Right atrium auricular region (tissue), 2 donors: ENCODE measurements at regions not wholly inside any gene's neighbourhood (a gene's known extent, or its start where the extent isn't known, plus 50 kb on each side); places are given as distances from the start of the nearest gene placed in this dataset.

ENCODE experiments used
- DNase-seq: peaks from one replicate; pipeline ENCODE4 v3.0.0-alpha.2; 2019; ENCODE audit warnings: low spot score
- H3K27ac ChIP-seq, 2 donors: fragments of 200-600 bp; sonication (generic); 1 replicate in 1 of 2; 2 replicates in 1 of 2; pipeline ENCODE4 v1.5.1; 2016 to 2019
- H3K27me3 ChIP-seq, 2 donors: fragments of 200-600 bp; sonication (generic); one replicate each; pipeline versions ENCODE4 v1.5.1 to v1.6.0; 2017 to 2019
- H3K36me3 ChIP-seq: fragments of 200-600 bp; sonication (generic); one replicate; pipeline ENCODE4 v1.5.1; 2016
- H3K4me1 ChIP-seq, 2 donors: fragments of 200-600 bp; sonication (generic); one replicate each; pipeline versions ENCODE4 v1.5.1 to v1.6.0; 2017 to 2019
- H3K4me3 ChIP-seq, 2 donors: fragments of 200-600 bp; sonication (generic); 1 replicate in 1 of 2; 2 replicates in 1 of 2; pipeline ENCODE4 v1.5.1; 2017 to 2019; ENCODE audit warnings: mild to moderate bottlenecking in 1 of 2, moderate library complexity in 1 of 2
- H3K9me3 ChIP-seq, 2 donors: fragments of 200-600 bp; sonication (generic); one replicate each; pipeline ENCODE4 v1.5.1; 2019
- CTCF ChIP-seq, 2 donors: fragments of 200-600 bp; sonication (generic); IDR thresholded peaks; one replicate each; pipeline ENCODE4 v1.5.1; 2019; ENCODE audit warnings: antibody characterized with exemption in 2 of 2

- no peaks in the 10 kb centered on the region for H3K36me3 ChIP-seq
Measured at GRCh38 chr4:129645461-129645860, 549.5 kb downstream of the C4orf33 start.

GRCh38 chr4:129668092-129668491, 572.1 kb downstream of the C4orf33 start:
- H3K4me3 ChIP-seq = no peak overlapping the region
- no peaks in the 10 kb centered on the region for H3K9me3 ChIP-seq
- no peaks in the 10 kb centered on the region for H3K36me3 ChIP-seq
- no peak for DNase-seq
- no peaks in the 10 kb centered on the region for H3K27me3 ChIP-seq
- no peak overlapping the region for H3K27ac ChIP-seq
- H3K4me1 ChIP-seq = no peaks in the 10 kb centered on the region
- no peak for TF ChIP-seq CTCF (IDR thresholded peaks at IDR 0.05)

More at GRCh38 chr4:129645461-129645860, 549.5 kb downstream of the C4orf33 start:
- Histone ChIP-seq H3K9me3 (no peaks in the 10 kb centered on the region), H3K4me3 (no peak overlapping the region), H3K27me3 (no peaks in the 10 kb centered on the region), H3K27ac (no peak overlapping the region), H3K4me1 (no peaks in the 10 kb centered on the region)
- DNase-seq = no peak
- no peak for TF ChIP-seq CTCF (IDR thresholded peaks at IDR 0.05)

GRCh38 chr4:129672941-129673340, 577.0 kb downstream of the C4orf33 start:
- H3K9me3 ChIP-seq = no peaks in the 10 kb centered on the region
- H3K4me3 ChIP-seq = no peak overlapping the region
- no peaks in the 10 kb centered on the region for H3K4me1 ChIP-seq
- H3K27ac ChIP-seq = no peak overlapping the region
- no peak for DNase-seq
- no peaks in the 10 kb centered on the region for H3K36me3 ChIP-seq
- no peak for TF ChIP-seq CTCF (IDR thresholded peaks at IDR 0.05)
- no peaks in the 10 kb centered on the region for H3K27me3 ChIP-seq

- Histone ChIP-seq H3K27ac (no peak overlapping the region), H3K36me3 (no peaks in the 10 kb centered on the region), H3K4me1 (no peaks in the 10 kb centered on the region), H3K27me3 (no peaks in the 10 kb centered on the region), H3K4me3 (no peak overlapping the region), H3K9me3 (no peaks in the 10 kb centered on the region)
- TF ChIP-seq CTCF (IDR thresholded peaks at IDR 0.05) = no peak
- no peak for DNase-seq
Measured at GRCh38 chr4:129675036-129675435, 579.1 kb downstream of the C4orf33 start.

- no peak for TF ChIP-seq CTCF (IDR thresholded peaks at IDR 0.05)
Measured at GRCh38 chr4:129676934-129677333, 581.0 kb downstream of the C4orf33 start.

GRCh38 chr4:129682586-129682985, 586.6 kb downstream of the C4orf33 start:
- no peak for TF ChIP-seq CTCF (IDR thresholded peaks at IDR 0.05)
- DNase-seq = no peak
- H3K9me3 ChIP-seq = no peaks in the 10 kb centered on the region

More at GRCh38 chr4:129676934-129677333, 581.0 kb downstream of the C4orf33 start:
- Histone ChIP-seq H3K4me3 (no peak overlapping the region), H3K36me3 (no peaks in the 10 kb centered on the region), H3K9me3 (no peaks in the 10 kb centered on the region), H3K4me1 (no peaks in the 10 kb centered on the region), H3K27ac (no peak overlapping the region), H3K27me3 (no peaks in the 10 kb centered on the region)
- DNase-seq = no peak

More at GRCh38 chr4:129682586-129682985, 586.6 kb downstream of the C4orf33 start:
- Histone ChIP-seq H3K27me3 (no peaks in the 10 kb centered on the region), H3K4me1 (no peaks in the 10 kb centered on the region), H3K27ac (no peak overlapping the region), H3K4me3 (no peak overlapping the region), H3K36me3 (no peaks in the 10 kb centered on the region)
